ENCODE measurements at regions not wholly inside any gene's neighbourhood (a gene's known extent, or its start where the extent isn't known, plus 50 kb on each side); places are given as distances from the start of the nearest gene placed in this dataset.

- Mint-ChIP-seq H3K27ac (no peak overlapping the region), H3K36me3 (ENCODE audit: low read depth) (no peaks in the 10 kb centered on the region), H3K9me3 (no peaks in the 10 kb centered on the region; the same call in 2 of the 3 replicates), H3K4me3 (no peak overlapping the region), H3K27me3 (ENCODE audit: insufficient read depth, low read depth, poor library complexity) (peaks cover 6% of the 10 kb centered on the region), H3K4me1 (peaks cover 6% of the 10 kb centered on the region)
- H3K79me2 ChIP-seq (replicated peaks; ENCODE audit: insufficient read depth) = no peaks in the 10 kb centered on the region
- no peak overlapping the region for H3K27ac ChIP-seq (ENCODE audit: low read depth)
- DNase-seq (ENCODE audit: low spot score) = no peak
- H4K20me1 ChIP-seq (replicated peaks; ENCODE audit: insufficient read depth) = no peaks in the 10 kb centered on the region
- no peaks in the 10 kb centered on the region for H3F3A ChIP-seq (replicated peaks; ENCODE audit: low read depth)
- TF ChIP-seq STAT1 (IDR thresholded peaks at IDR 0.05; ENCODE audit: unreplicated experiment) (no peak), CREB1 (CRISPR knock-in tag; IDR thresholded peaks at IDR 0.05; ENCODE audit: low read depth) (no peak), CTCF (conservative IDR thresholded peaks at IDR 0.05; ENCODE audit: low read depth in 2 of 2) (no peak), EZH2phosphoT487 (IDR thresholded peaks at IDR 0.05; ENCODE audit: unreplicated experiment) (no peak), POLR2AphosphoS5 (IDR thresholded peaks at IDR 0.05; ENCODE audit: low read depth) (no peak)
- TF ChIP-seq, protein P1, sequence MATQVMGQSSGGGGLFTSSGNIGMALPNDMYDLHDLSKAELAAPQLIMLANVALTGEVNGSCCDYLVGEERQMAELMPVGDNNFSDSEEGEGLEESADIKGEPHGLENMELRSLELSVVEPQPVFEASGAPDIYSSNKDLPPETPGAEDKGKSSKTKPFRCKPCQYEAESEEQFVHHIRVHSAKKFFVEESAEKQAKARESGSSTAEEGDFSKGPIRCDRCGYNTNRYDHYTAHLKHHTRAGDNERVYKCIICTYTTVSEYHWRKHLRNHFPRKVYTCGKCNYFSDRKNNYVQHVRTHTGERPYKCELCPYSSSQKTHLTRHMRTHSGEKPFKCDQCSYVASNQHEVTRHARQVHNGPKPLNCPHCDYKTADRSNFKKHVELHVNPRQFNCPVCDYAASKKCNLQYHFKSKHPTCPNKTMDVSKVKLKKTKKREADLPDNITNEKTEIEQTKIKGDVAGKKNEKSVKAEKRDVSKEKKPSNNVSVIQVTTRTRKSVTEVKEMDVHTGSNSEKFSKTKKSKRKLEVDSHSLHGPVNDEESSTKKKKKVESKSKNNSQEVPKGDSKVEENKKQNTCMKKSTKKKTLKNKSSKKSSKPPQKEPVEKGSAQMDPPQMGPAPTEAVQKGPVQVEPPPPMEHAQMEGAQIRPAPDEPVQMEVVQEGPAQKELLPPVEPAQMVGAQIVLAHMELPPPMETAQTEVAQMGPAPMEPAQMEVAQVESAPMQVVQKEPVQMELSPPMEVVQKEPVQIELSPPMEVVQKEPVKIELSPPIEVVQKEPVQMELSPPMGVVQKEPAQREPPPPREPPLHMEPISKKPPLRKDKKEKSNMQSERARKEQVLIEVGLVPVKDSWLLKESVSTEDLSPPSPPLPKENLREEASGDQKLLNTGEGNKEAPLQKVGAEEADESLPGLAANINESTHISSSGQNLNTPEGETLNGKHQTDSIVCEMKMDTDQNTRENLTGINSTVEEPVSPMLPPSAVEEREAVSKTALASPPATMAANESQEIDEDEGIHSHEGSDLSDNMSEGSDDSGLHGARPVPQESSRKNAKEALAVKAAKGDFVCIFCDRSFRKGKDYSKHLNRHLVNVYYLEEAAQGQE (IDR thresholded peaks at IDR 0.05; ENCODE audit: unreplicated experiment) = no peak
- H3K9me2 ChIP-seq (ENCODE audit: insufficient read depth) = no peaks in the 10 kb centered on the region
- no peaks in the 10 kb centered on the region for H3K36me3 ChIP-seq (ENCODE audit: insufficient read depth)
- H3K4me2 ChIP-seq = no peak overlapping the region
- H3K4me1 ChIP-seq (ENCODE audit: insufficient read depth) = peaks cover 11% of the 10 kb centered on the region; the same call in 1 of the 2 replicates
- no peak overlapping the region; the same call in 1 of the 2 replicates for H2AFZ ChIP-seq
- no peak overlapping the region for H3K4me3 ChIP-seq
- ATAC-seq = no peak
- no peaks in the 10 kb centered on the region for H3K27me3 ChIP-seq (ENCODE audit: insufficient read depth)
Measured at GRCh38 chr7:152486968-152487367, 51.2 kb upstream of the KMT2C start.

GRCh38 chr7:152485826-152486225 lies 50.0 kb upstream of the KMT2C start:
- no peaks in the 10 kb centered on the region for H4K20me1 ChIP-seq (replicated peaks; ENCODE audit: insufficient read depth)

More at GRCh38 chr7:152485826-152486225, 50.0 kb upstream of the KMT2C start:
- H3F3A ChIP-seq (replicated peaks; ENCODE audit: low read depth) = no peaks in the 10 kb centered on the region
- H3K36me3 ChIP-seq (ENCODE audit: insufficient read depth) = no peaks in the 10 kb centered on the region
- ATAC-seq (peak; percentile 38), DNase-seq (ENCODE audit: low spot score) (peak; percentile 19)
- Mint-ChIP-seq H3K4me3 (no peak overlapping the region), H3K27ac (no peak overlapping the region), H3K36me3 (ENCODE audit: low read depth) (no peaks in the 10 kb centered on the region), H3K4me1 (peaks cover 6% of the 10 kb centered on the region), H3K9me3 (no peaks in the 10 kb centered on the region; the same call in 2 of the 3 replicates), H3K27me3 (ENCODE audit: insufficient read depth, low read depth, poor library complexity) (peaks cover 6% of the 10 kb centered on the region)
- no peaks in the 10 kb centered on the region for H3K79me2 ChIP-seq (replicated peaks; ENCODE audit: insufficient read depth)
- no peak overlapping the region for H3K27ac ChIP-seq (ENCODE audit: low read depth)
- 0 out of 2 replicates have a peak overlapping the region, but pooled peaks have one; percentile 78 for H2AFZ ChIP-seq
- peaks cover 11% of the 10 kb centered on the region; the same call in 1 of the 2 replicates for H3K4me1 ChIP-seq (ENCODE audit: insufficient read depth)
- no peaks in the 10 kb centered on the region for H3K27me3 ChIP-seq (ENCODE audit: insufficient read depth)
- no peaks in the 10 kb centered on the region for H3K9me2 ChIP-seq (ENCODE audit: insufficient read depth)
- no peak for TF ChIP-seq CREB1 (CRISPR knock-in tag; IDR thresholded peaks at IDR 0.05; ENCODE audit: low read depth)
- no peak overlapping the region for H3K4me3 ChIP-seq
- H3K4me2 ChIP-seq = no peak overlapping the region
